H1 (cell line): ENCODE measurements at regions not wholly inside any gene's neighbourhood (a gene's known extent, or its start where the extent isn't known, plus 50 kb on each side); places are given as distances from the start of the nearest gene placed in this dataset.

Experiments
- ATF3 ChIP-seq: IDR thresholded peaks from 2 replicates; pipeline ENCODE4 v1.6.1; 2011; ENCODE audit warnings: low read depth, mild to moderate bottlenecking, low read length; ENCODE audit not compliant: insufficient read depth
- EZH2 ChIP-seq: fragments of 200-600 bp; sonication (generic); IDR thresholded peaks from 2 replicates; pipeline ENCODE4 v1.7.1; 2012; ENCODE audit warnings: low read depth, mild to moderate bottlenecking, moderate library complexity, low read length, inconsistent platforms; ENCODE audit not compliant: severe bottlenecking
- FOSL1 ChIP-seq: IDR thresholded peaks from 2 replicates; pipeline ENCODE4 v1.6.1; 2011; ENCODE audit warnings: mild to moderate bottlenecking, low read depth, low read length, moderate library complexity; ENCODE audit not compliant: insufficient read depth
- HDAC2 ChIP-seq, 2 experiments: fragments of 300-600 bp in 1 of 2; sonication (generic) in 1 of 2; IDR thresholded peaks; 2 replicates each; pipeline ENCODE4 v1.6.1; 2011 to 2012; ENCODE audit warnings: low read depth in 2 of 2, low read length in 2 of 2, mild to moderate bottlenecking in 2 of 2, moderate library complexity in 2 of 2, borderline replicate concordance in 1 of 2, inconsistent platforms in 1 of 2
- JUND ChIP-seq: IDR thresholded peaks from 2 replicates; pipeline ENCODE4 v1.6.1; 2011; ENCODE audit warnings: mild to moderate bottlenecking, improper control_type of control experiment, low read length
- NANOG ChIP-seq: IDR thresholded peaks from 2 replicates; pipeline ENCODE4 v1.6.1; 2011; ENCODE audit warnings: low read length, low read depth, mild to moderate bottlenecking, inconsistent platforms; ENCODE audit not compliant: insufficient read depth, poor library complexity, severe bottlenecking
- POLR2A ChIP-seq, 2 experiments: IDR thresholded peaks; 1 replicate in 1 of 2; 2 replicates in 1 of 2; pipeline ENCODE4 v1.6.1; 2011; ENCODE audit warnings: low read depth in 2 of 2, low read length in 2 of 2, mild to moderate bottlenecking in 2 of 2; ENCODE audit errors: control extremely low read depth in 1 of 2
- SUZ12 ChIP-seq: fragments of 200-600 bp; sonication (generic); IDR thresholded peaks from 2 replicates; pipeline ENCODE4 v1.6.1; 2012; ENCODE audit warnings: mild to moderate bottlenecking, inconsistent platforms, low read length, moderate library complexity, mixed read lengths
- ZNF274 ChIP-seq: IDR thresholded peaks from 2 replicates; pipeline ENCODE4 v1.7.0; 2012; ENCODE audit warnings: low read length, borderline replicate concordance; ENCODE audit errors: extremely low read depth
- TF ChIP-seq, protein P1 (sequence below), 3 experiments: IDR thresholded peaks; 1 replicate in 2 of 3; 2 replicates in 1 of 3; pipeline versions ENCODE4 v1.5.1 to v1.6.1; 2011; ENCODE audit warnings: low read length in 3 of 3, mild to moderate bottlenecking in 3 of 3, inconsistent platforms in 2 of 3, low read depth in 1 of 3, moderate library complexity in 1 of 3; ENCODE audit not compliant: insufficient read depth in 1 of 3; ENCODE audit errors: control extremely low read depth in 1 of 3
- TF ChIP-seq, protein P2 (sequence below): IDR thresholded peaks from 2 replicates; pipeline ENCODE4 v1.6.1; 2012; ENCODE audit warnings: low read length, inconsistent platforms
- TF ChIP-seq, protein P3 (sequence below): IDR thresholded peaks from 2 replicates; pipeline ENCODE4 v1.6.1; 2011; ENCODE audit warnings: low read length, improper control_type of control experiment
- TF ChIP-seq, protein P4 (sequence below): IDR thresholded peaks from 2 replicates; pipeline ENCODE4 v1.6.1; 2012; ENCODE audit warnings: inconsistent platforms

DNA sequence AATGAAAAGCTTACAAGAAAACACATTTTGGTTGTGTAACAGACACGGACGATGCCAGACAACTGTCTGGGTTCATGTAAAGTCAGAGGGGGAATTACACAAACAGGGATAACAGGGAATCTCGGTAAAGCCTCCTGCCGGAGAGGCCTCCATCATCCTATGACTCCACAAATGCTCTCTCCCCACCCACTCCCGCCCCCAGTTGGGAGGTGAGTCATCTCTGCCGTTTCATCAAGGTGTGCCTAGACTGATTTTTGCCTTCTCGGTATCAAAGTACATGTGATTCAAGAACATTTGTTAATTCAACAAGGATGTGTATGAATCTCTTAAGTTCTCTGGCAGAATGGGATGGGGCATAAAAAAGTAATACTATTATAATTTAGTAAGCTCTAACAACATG lies 304.9 kb upstream of the PRDM1 start:
- TF ChIP-seq, protein P1, sequence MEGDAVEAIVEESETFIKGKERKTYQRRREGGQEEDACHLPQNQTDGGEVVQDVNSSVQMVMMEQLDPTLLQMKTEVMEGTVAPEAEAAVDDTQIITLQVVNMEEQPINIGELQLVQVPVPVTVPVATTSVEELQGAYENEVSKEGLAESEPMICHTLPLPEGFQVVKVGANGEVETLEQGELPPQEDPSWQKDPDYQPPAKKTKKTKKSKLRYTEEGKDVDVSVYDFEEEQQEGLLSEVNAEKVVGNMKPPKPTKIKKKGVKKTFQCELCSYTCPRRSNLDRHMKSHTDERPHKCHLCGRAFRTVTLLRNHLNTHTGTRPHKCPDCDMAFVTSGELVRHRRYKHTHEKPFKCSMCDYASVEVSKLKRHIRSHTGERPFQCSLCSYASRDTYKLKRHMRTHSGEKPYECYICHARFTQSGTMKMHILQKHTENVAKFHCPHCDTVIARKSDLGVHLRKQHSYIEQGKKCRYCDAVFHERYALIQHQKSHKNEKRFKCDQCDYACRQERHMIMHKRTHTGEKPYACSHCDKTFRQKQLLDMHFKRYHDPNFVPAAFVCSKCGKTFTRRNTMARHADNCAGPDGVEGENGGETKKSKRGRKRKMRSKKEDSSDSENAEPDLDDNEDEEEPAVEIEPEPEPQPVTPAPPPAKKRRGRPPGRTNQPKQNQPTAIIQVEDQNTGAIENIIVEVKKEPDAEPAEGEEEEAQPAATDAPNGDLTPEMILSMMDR (IDR thresholded peaks at IDR 0.05; ENCODE audit: control extremely low read depth in 1 of 3, insufficient read depth in 1 of 3, low read depth in 1 of 3, low read length in 3 of 3), result no peak
- TF ChIP-seq, protein P2, sequence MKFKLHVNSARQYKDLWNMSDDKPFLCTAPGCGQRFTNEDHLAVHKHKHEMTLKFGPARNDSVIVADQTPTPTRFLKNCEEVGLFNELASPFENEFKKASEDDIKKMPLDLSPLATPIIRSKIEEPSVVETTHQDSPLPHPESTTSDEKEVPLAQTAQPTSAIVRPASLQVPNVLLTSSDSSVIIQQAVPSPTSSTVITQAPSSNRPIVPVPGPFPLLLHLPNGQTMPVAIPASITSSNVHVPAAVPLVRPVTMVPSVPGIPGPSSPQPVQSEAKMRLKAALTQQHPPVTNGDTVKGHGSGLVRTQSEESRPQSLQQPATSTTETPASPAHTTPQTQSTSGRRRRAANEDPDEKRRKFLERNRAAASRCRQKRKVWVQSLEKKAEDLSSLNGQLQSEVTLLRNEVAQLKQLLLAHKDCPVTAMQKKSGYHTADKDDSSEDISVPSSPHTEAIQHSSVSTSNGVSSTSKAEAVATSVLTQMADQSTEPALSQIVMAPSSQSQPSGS, result no peak
- TF ChIP-seq, protein P3, sequence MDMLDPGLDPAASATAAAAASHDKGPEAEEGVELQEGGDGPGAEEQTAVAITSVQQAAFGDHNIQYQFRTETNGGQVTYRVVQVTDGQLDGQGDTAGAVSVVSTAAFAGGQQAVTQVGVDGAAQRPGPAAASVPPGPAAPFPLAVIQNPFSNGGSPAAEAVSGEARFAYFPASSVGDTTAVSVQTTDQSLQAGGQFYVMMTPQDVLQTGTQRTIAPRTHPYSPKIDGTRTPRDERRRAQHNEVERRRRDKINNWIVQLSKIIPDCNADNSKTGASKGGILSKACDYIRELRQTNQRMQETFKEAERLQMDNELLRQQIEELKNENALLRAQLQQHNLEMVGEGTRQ, result no peak
- TF ChIP-seq FOSL1 (no peak), POLR2A (IDR thresholded peaks at IDR 0.05; ENCODE audit: control extremely low read depth in 1 of 2, low read depth in 2 of 2, low read length in 2 of 2) (no peak), ATF3 (no peak), SUZ12 (no peak), HDAC2 (IDR thresholded peaks at IDR 0.05; ENCODE audit: borderline replicate concordance in 1 of 2, low read depth in 2 of 2, low read length in 2 of 2) (no peak), EZH2 (no peak), ZNF274 (no peak), JUND (no peak), NANOG (no peak)
- TF ChIP-seq, protein P4, sequence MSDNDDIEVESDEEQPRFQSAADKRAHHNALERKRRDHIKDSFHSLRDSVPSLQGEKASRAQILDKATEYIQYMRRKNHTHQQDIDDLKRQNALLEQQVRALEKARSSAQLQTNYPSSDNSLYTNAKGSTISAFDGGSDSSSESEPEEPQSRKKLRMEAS, result no peak
